CD14-positive monocyte (primary cell): ENCODE measurements at regions not wholly inside any gene's neighbourhood (a gene's known extent, or its start where the extent isn't known, plus 50 kb on each side); places are given as distances from the start of the nearest gene placed in this dataset.

Experiments used
- DNase-seq, 3 donors: peaks; one replicate each; pipeline ENCODE4 v3.0.0-alpha.2; 2011 to 2022
- H2AFZ ChIP-seq: 2 replicates; pipeline ENCODE4 v1.6.0; 2012; ENCODE audit warnings: mild to moderate bottlenecking, low read depth, low read length, inconsistent platforms; ENCODE audit not compliant: insufficient read depth, poor library complexity, severe bottlenecking
- H3K27ac ChIP-seq, 2 donors: 1 replicate in 1 of 2; 2 replicates in 1 of 2; pipeline ENCODE4 v1.5.1; 2012 to 2013; ENCODE audit warnings: low read length in 2 of 2, control low read depth in 1 of 2, inconsistent platforms in 1 of 2, low read depth in 1 of 2, mild to moderate bottlenecking in 1 of 2
- H3K27me3 ChIP-seq, 2 donors: one replicate each; pipeline versions ENCODE4 v1.6.0 to v1.6.1; 2011 to 2013; ENCODE audit warnings: low read length in 2 of 2; ENCODE audit not compliant: control insufficient read depth in 2 of 2, insufficient read depth in 2 of 2
- H3K36me3 ChIP-seq, 2 donors: replicated peaks in 1 of 2; 1 replicate in 1 of 2; 2 replicates in 1 of 2; pipeline versions ENCODE4 v1.5.1 to v1.6.1; 2012 to 2013; ENCODE audit warnings: low read length in 2 of 2, control low read depth in 1 of 2, inconsistent platforms in 1 of 2, mild to moderate bottlenecking in 1 of 2; ENCODE audit not compliant: insufficient read depth in 2 of 2, control insufficient read depth in 1 of 2
- H3K4me1 ChIP-seq, 2 donors: 1 replicate in 1 of 2; 2 replicates in 1 of 2; pipeline versions ENCODE4 v1.5.1 to v1.6.1; 2012 to 2013; ENCODE audit warnings: low read length in 2 of 2, control low read depth in 1 of 2, inconsistent platforms in 1 of 2, mild to moderate bottlenecking in 1 of 2, moderate library complexity in 1 of 2; ENCODE audit not compliant: insufficient read depth in 2 of 2, control insufficient read depth in 1 of 2
- H3K4me2 ChIP-seq: replicated peaks from 2 replicates; pipeline ENCODE3; 2012; ENCODE audit warnings: low read length, moderate library complexity, mild to moderate bottlenecking; ENCODE audit not compliant: poor library complexity, severe bottlenecking; ENCODE audit errors: extremely low read depth
- H3K4me3 ChIP-seq, 3 experiments: fragments of 200-600 bp in 1 of 3; sonication (generic) in 1 of 3; replicated peaks in 1 of 3; 1 replicate in 2 of 3; 2 replicates in 1 of 3; pipeline ENCODE4 v1.5.1; 2011 to 2013; ENCODE audit warnings: low read length in 3 of 3, mild to moderate bottlenecking in 3 of 3, control low read depth in 2 of 3, low read depth in 2 of 3, inconsistent platforms in 1 of 3, moderate library complexity in 1 of 3
- H3K79me2 ChIP-seq: 2 replicates; pipeline ENCODE4 v1.6.0; 2012; ENCODE audit warnings: mild to moderate bottlenecking, control low read depth, inconsistent platforms, low read length, moderate library complexity; ENCODE audit not compliant: insufficient read depth
- H3K9ac ChIP-seq: 2 replicates; pipeline ENCODE4 v1.6.0; 2017; ENCODE audit warnings: low read length, mild to moderate bottlenecking; ENCODE audit not compliant: insufficient read depth, poor library complexity, severe bottlenecking
- H3K9me3 ChIP-seq, 2 donors: replicated peaks in 1 of 2; 1 replicate in 1 of 2; 2 replicates in 1 of 2; pipeline versions ENCODE4 v1.5.1 to v1.6.1; 2012 to 2013; ENCODE audit warnings: low read length in 2 of 2, control low read depth in 1 of 2; ENCODE audit not compliant: control insufficient read depth in 1 of 2, insufficient read depth in 1 of 2
- H4K20me1 ChIP-seq: 2 replicates; pipeline ENCODE4 v1.6.0; 2012; ENCODE audit warnings: mild to moderate bottlenecking, low read length, control low read depth, moderate library complexity; ENCODE audit not compliant: insufficient read depth
- H3K27ac Mint-ChIP-seq, 7 donors: one replicate each; pipeline ENCODE4 v1.8.0; 2020; ENCODE audit warnings: mild to moderate bottlenecking in 7 of 7, mixed read lengths in 7 of 7, moderate library complexity in 6 of 7, inconsistent platforms in 2 of 7
- H3K27me3 Mint-ChIP-seq, 3 donors: one replicate each; pipeline ENCODE4 v1.8.0; 2021 to 2022; ENCODE audit warnings: low read depth in 3 of 3, mild to moderate bottlenecking in 3 of 3, mixed read lengths in 3 of 3, moderate library complexity in 3 of 3, inconsistent platforms in 1 of 3
- H3K36me3 Mint-ChIP-seq, 2 donors: one replicate each; pipeline ENCODE4 v1.8.0; 2020; ENCODE audit warnings: mixed read lengths in 2 of 2, inconsistent platforms in 1 of 2, mild to moderate bottlenecking in 1 of 2
- H3K4me1 Mint-ChIP-seq: one replicate; pipeline ENCODE4 v1.8.0; 2020; ENCODE audit warnings: mild to moderate bottlenecking, mixed read lengths
- H3K4me3 Mint-ChIP-seq, 2 donors: one replicate each; pipeline ENCODE4 v1.8.0; 2020; ENCODE audit warnings: mild to moderate bottlenecking in 2 of 2, mixed read lengths in 2 of 2, moderate library complexity in 1 of 2
- H3K9me3 Mint-ChIP-seq, 7 donors: one replicate each; pipeline ENCODE4 v1.8.0; 2020 to 2022; ENCODE audit warnings: mixed read lengths in 7 of 7, mild to moderate bottlenecking in 6 of 7, moderate library complexity in 6 of 7, inconsistent platforms in 2 of 7
- WGBS: methylation state at CpG from one replicate; pipeline ENCODE4 v1.1.5; 2013; ENCODE audit warnings: missing lambda C conversion rate; ENCODE audit not compliant: insufficient coverage; 5-methylcytosine and 5-hydroxymethylcytosine counted together
- intact Hi-C, 2 donors: fragments of 100-400 bp; cut with micrococcal nuclease; formaldehyde crosslinking; loops; one replicate each; pipeline versions ENCODE4 v1.15.0 to v1.15.1; 2023
- TF ChIP-seq, protein P1 (sequence below): fragments of 200-600 bp; IDR thresholded peaks from one replicate; pipeline ENCODE4 v1.8.0; 2022; ENCODE audit warnings: antibody characterized with exemption, mild to moderate bottlenecking

DNA sequence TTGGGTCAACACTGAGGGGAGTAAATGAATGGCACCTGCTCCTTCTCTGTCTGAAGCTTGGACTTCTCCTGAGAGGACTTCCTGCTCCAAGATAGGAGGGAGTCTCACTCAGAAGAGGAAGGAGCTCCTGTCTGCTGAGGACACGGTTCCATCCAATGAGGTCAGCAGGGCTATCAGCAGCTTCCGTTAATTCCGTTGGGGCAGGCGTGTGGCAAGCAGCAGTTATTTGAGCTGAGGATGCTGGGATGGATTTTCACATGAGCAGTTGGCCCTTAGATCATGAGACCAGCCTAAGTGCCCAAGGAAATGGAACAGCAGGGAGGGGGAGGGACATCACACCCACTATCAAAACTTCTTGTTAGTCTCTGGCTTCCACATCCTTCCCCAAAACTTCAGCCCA lies 159.0 kb upstream of the PZP start:
- TF ChIP-seq, protein P1, sequence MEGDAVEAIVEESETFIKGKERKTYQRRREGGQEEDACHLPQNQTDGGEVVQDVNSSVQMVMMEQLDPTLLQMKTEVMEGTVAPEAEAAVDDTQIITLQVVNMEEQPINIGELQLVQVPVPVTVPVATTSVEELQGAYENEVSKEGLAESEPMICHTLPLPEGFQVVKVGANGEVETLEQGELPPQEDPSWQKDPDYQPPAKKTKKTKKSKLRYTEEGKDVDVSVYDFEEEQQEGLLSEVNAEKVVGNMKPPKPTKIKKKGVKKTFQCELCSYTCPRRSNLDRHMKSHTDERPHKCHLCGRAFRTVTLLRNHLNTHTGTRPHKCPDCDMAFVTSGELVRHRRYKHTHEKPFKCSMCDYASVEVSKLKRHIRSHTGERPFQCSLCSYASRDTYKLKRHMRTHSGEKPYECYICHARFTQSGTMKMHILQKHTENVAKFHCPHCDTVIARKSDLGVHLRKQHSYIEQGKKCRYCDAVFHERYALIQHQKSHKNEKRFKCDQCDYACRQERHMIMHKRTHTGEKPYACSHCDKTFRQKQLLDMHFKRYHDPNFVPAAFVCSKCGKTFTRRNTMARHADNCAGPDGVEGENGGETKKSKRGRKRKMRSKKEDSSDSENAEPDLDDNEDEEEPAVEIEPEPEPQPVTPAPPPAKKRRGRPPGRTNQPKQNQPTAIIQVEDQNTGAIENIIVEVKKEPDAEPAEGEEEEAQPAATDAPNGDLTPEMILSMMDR: no peak
- intact Hi-C loops: no loop called here
- Mint-ChIP-seq H3K27me3 (peaks cover 0 to 3% (median 0%) of the 10 kb centered on the region in 3 donors), H3K4me3 (no peak overlapping the region), H3K9me3 (no peaks in the 10 kb centered on the region), H3K36me3 (no peaks in the 10 kb centered on the region), H3K4me1 (peaks cover 35% of the 10 kb centered on the region), H3K27ac (peak overlapping the region in 2 of 7 donors; percentile 58 to 76)
- H2AFZ ChIP-seq: peak overlapping the region; percentile 10
- no peak overlapping the region for H3K9ac ChIP-seq
- H3K9me3 ChIP-seq: no peaks in the 10 kb centered on the region
- no peak overlapping the region for H3K4me2 ChIP-seq
- no peaks in the 10 kb centered on the region for H3K27me3 ChIP-seq
- peak; percentile 30 to 48 (median 30) for DNase-seq
- no peak overlapping the region for H3K4me3 ChIP-seq
- H3K4me1 ChIP-seq: peaks cover 32 to 37% of the 10 kb centered on the region in 2 donors
- no peaks in the 10 kb centered on the region for H3K36me3 ChIP-seq
- no peaks in the 10 kb centered on the region for H4K20me1 ChIP-seq
- 0% methylated on average over 1 of the region's 4 CpGs for WGBS
- H3K79me2 ChIP-seq: no peaks in the 10 kb centered on the region
- H3K27ac ChIP-seq: no peak overlapping the region

DNA sequence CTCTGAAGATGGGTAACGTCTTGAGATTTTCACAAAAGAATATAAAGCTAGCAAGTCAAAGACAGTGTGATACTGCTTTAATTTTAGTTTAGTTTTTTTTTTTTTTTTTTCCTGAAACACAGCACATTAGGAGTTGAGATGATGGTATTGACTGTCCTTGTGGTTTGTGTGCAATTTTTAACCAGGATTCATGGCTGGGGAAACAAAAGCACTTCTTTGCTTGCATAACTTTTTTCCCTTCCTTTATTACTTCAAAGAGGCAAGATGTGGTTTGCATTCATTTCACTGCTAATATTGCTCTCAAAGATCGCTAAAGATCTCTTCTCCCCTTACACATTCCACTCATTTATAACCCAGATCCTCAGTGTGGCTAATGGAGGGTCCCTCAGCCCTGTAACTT lies 157.1 kb upstream of the PZP start:
- no CpG with 5 or more reads among the region's 2 CpGs for WGBS
- Mint-ChIP-seq H3K27ac (peak overlapping the region in 1 of 7 donors; percentile 17), H3K4me1 (peaks cover 37% of the 10 kb centered on the region), H3K36me3 (no peaks in the 10 kb centered on the region), H3K27me3 (peaks cover 0 to 2% (median 0%) of the 10 kb centered on the region in 3 donors), H3K4me3 (no peak overlapping the region), H3K9me3 (no peaks in the 10 kb centered on the region)
- no peak for DNase-seq
- no peaks in the 10 kb centered on the region for H4K20me1 ChIP-seq
- H3K4me2 ChIP-seq: no peak overlapping the region
- H3K27me3 ChIP-seq: no peaks in the 10 kb centered on the region
- peak overlapping the region; percentile 10 for H2AFZ ChIP-seq
- H3K27ac ChIP-seq: no peak overlapping the region
- TF ChIP-seq, protein P1: no peak
- H3K36me3 ChIP-seq: no peaks in the 10 kb centered on the region
- no peak overlapping the region for H3K9ac ChIP-seq
- H3K79me2 ChIP-seq: no peaks in the 10 kb centered on the region
- H3K4me3 ChIP-seq: no peak overlapping the region
- no peaks in the 10 kb centered on the region for H3K9me3 ChIP-seq
- peaks cover 32 to 37% of the 10 kb centered on the region in 2 donors for H3K4me1 ChIP-seq
- intact Hi-C loops: no loop called here
